Tibial nerve (tissue), 4 donors: ENCODE measurements at regions not wholly inside any gene's neighbourhood (a gene's known extent, or its start where the extent isn't known, plus 50 kb on each side); places are given as distances from the start of the nearest gene placed in this dataset.

ENCODE experiments used
- DNase-seq, 2 donors: peaks; one replicate each; pipeline ENCODE4 v3.0.0-alpha.2; 2019; ENCODE audit warnings: low spot score in 2 of 2
- H3K27ac ChIP-seq, 4 donors: fragments of 200-600 bp; sonication (generic) in 3 of 4; one replicate each; pipeline ENCODE4 v1.5.1; 2017 to 2019; ENCODE audit warnings: mild to moderate bottlenecking in 1 of 4
- H3K27me3 ChIP-seq, 2 donors: fragments of 200-600 bp; sonication (generic) in 1 of 2; one replicate each; pipeline versions ENCODE4 v1.5.1 to v1.6.0; 2017 to 2019
- H3K36me3 ChIP-seq, 3 donors: fragments of 200-600 bp; sonication (generic); one replicate each; pipeline ENCODE4 v1.5.1; 2018 to 2019
- H3K4me1 ChIP-seq, 4 donors: fragments of 200-600 bp; sonication (generic) in 3 of 4; one replicate each; pipeline ENCODE4 v1.5.1; 2017 to 2019
- H3K4me3 ChIP-seq, 4 donors: fragments of 200-600 bp; sonication (generic) in 3 of 4; one replicate each; pipeline ENCODE4 v1.5.1; 2017 to 2019; ENCODE audit warnings: mild to moderate bottlenecking in 1 of 4, moderate library complexity in 1 of 4
- H3K9me3 ChIP-seq, 4 donors: fragments of 200-600 bp; sonication (generic) in 3 of 4; one replicate each; pipeline ENCODE4 v1.5.1; 2017 to 2019
- CTCF ChIP-seq, 5 experiments: fragments of 200-600 bp in 3 of 5; fragments of 450-650 bp in 2 of 5; sonication (generic) in 3 of 5; IDR thresholded peaks; one replicate each; pipeline ENCODE4 v1.5.1; 2016 to 2019; ENCODE audit warnings: antibody characterized with exemption in 5 of 5, mild to moderate bottlenecking in 3 of 5, moderate library complexity in 2 of 5
- EP300 ChIP-seq, 2 donors: sonication (generic); formaldehyde crosslinking; IDR thresholded peaks; one replicate each; pipeline ENCODE4 v1.6.1; 2017; ENCODE audit warnings: antibody characterized with exemption in 2 of 2, mild to moderate bottlenecking in 1 of 2
- POLR2A ChIP-seq, 2 donors: fragments of 450-650 bp; IDR thresholded peaks; one replicate each; pipeline ENCODE4 v1.6.1; 2017; ENCODE audit warnings: antibody characterized with exemption in 2 of 2, mild to moderate bottlenecking in 2 of 2, moderate library complexity in 2 of 2
- WGBS, 2 donors: methylation state at CpG; one replicate each; pipeline ENCODE4 v1.1.5; 2018; 5-methylcytosine and 5-hydroxymethylcytosine counted together

- no peak for TF ChIP-seq CTCF (IDR thresholded peaks at IDR 0.05)
- TF ChIP-seq POLR2A (IDR thresholded peaks at IDR 0.05) = no peak
- Histone ChIP-seq H3K4me1 (no peaks in the 10 kb centered on the region), H3K27ac (no peak overlapping the region), H3K9me3 (peaks cover 0 to 14% (median 0%) of the 10 kb centered on the region in 4 donors), H3K36me3 (no peaks in the 10 kb centered on the region), H3K27me3 (no peaks in the 10 kb centered on the region), H3K4me3 (no peak overlapping the region)
- 80 to 93% methylated on average over 2 of the region's 2 CpGs for WGBS, 2 donors
- DNase-seq = no peak
Observed at GRCh38 chr9:84613431-84613830, 56.1 kb upstream of the NTRK2 start.

DNA sequence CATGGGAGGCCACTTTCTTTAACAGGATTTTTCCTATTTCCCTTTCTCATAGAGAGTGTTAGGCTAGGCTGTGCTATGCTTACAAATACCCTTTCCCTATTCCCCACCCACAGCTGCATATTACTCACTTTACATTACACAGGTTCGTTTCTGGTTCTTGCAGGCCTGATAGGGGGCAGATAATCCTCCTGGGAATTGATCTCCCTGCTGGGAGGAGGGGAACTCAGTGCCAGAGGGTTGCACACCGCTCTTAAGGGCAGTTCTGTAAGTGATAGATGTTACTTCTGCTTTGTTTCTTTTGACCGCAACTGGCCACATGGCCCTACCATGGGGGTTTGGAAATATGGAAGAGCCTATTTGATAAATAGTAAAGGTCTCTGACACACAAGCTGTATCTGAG is 54.0 kb upstream of the NTRK2 start:
- Histone ChIP-seq H3K36me3 (no peaks in the 10 kb centered on the region), H3K27ac (no peak overlapping the region)
- no peak for DNase-seq

DNA sequence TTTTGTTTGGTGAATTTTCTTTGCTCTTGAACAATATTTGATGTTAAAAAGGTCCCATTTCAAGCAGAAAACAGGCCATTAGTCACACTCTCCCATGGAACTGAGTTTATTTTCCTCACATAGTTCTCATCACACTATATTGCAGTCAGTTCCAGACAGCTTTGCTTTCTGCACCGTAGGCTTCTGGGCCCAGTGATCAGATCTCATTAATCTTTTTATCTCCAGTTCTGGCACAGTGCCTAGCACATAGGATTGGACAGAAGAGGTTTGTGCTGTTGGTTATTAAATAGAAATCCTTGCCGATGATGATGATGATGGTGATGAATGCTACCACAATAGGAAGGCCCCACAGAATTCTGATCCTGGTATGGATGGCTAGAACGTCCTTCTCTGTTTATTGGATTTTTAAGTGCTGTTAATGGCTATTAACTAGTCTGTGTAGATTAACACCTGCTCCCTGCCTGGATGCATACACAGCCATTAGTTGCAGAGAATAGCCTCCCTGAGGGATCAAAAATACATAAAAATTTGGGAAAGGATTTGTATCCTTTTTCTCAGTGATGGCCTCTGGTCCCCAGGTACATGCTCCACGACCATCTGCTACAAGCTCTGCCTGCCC is 52.0 kb upstream of the NTRK2 start:
- WGBS, 2 donors = 48 to 53% methylated on average over 4 of the region's 4 CpGs
- H3K27me3 ChIP-seq = no peaks in the 10 kb centered on the region
- no peaks in the 10 kb centered on the region for H3K9me3 ChIP-seq
- H3K4me1 ChIP-seq = no peaks in the 10 kb centered on the region
- no peak for DNase-seq
- no peaks in the 10 kb centered on the region for H3K36me3 ChIP-seq
- no peak overlapping the region for H3K27ac ChIP-seq
- no peak overlapping the region for H3K4me3 ChIP-seq
- TF ChIP-seq POLR2A (IDR thresholded peaks at IDR 0.05) (no peak), EP300 (IDR thresholded peaks at IDR 0.05) (no peak), CTCF (IDR thresholded peaks at IDR 0.05) (no peak)

More for the DNA sequence above, 54.0 kb upstream of the NTRK2 start:
- 68 to 73% methylated on average over 3 of the region's 3 CpGs for WGBS, 2 donors
- Histone ChIP-seq H3K4me1 (no peaks in the 10 kb centered on the region), H3K9me3 (peaks cover 0 to 6% (median 0%) of the 10 kb centered on the region in 4 donors), H3K4me3 (no peak overlapping the region), H3K27me3 (no peaks in the 10 kb centered on the region)
- TF ChIP-seq POLR2A (IDR thresholded peaks at IDR 0.05) = no peak
- TF ChIP-seq EP300 (IDR thresholded peaks at IDR 0.05) = no peak
- no peak for TF ChIP-seq CTCF (IDR thresholded peaks at IDR 0.05)
